NCI-H2227 treated with DMSO at 0.1 percent for 48 hours (cell line): ENCODE measurements at regions not wholly inside any gene's neighbourhood (a gene's known extent, or its start where the extent isn't known, plus 50 kb on each side); places are given as distances from the start of the nearest gene placed in this dataset.

ENCODE experiments used
- DNase-seq: peaks from one replicate; lab custom pipeline; 2025; lab: John Stamatoyannopoulos, UW

DNA sequence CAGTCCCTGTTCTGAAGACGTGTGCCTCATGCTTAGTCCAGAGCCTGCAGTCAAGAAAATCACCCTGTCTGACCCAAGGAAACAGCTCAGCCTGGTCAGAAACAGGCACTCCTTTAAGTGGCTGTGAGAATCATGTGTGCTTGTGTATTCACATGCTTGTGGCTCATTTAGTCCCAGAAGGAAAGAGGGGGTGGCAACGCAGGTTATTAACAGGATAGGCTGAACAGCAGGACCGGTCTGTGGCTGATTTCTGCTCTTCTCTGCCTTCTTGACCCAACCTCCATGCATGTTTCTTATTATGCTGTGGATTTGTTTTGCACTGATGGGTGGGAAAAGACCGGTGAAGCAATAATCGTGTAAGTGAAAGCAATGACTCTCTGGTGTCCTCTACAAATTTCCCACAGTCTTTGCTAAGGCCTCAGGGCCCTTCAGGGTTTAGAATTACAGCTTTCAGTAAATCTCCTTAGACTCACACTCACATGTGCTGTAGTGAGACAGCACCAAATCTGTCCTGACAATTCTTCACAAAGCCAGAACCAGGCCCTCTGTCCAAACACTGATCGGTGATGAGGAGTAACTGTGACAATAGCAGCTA lies 288.1 kb downstream of the ETS1 start:
- DNase-seq: no peak

DNA sequence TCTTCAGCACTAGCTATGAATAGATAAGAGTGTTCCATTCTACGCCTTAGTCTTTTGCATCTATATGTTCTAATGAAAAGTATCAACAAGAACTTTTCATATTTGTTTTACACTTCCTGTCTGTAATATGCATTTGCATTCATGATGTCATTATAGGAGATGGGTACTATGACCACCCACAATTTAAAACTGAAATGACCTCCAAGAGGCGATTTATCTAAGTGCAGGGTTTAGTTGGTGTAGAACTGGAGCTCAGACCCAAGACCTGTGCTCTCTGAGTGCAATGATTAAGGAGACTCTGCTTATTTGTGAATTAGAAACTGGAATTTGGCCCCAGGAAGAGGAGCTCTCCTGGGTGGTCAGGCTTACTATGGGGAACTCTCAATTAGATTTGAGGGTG lies 289.1 kb downstream of the ETS1 start:
- DNase-seq: no peak

- DNase-seq: no peak
These were observed 289.6 kb downstream of the ETS1 start for GRCh38 chr11:128297805-128298204.

- DNase-seq: no peak
These were observed 290.2 kb downstream of the ETS1 start for GRCh38 chr11:128297091-128297651.

GRCh38 chr11:128294671-128295050 lies 292.7 kb downstream of the ETS1 start:
- DNase-seq: no peak

- DNase-seq: no peak
These were observed 293.2 kb downstream of the ETS1 start for GRCh38 chr11:128294001-128294670.

- no peak for DNase-seq
These were observed 295.5 kb downstream of the ETS1 start for GRCh38 chr11:128291835-128292234.

- DNase-seq: no peak
These were observed 296.4 kb downstream of the ETS1 start for GRCh38 chr11:128291007-128291406.

- DNase-seq: no peak
These were observed 297.1 kb downstream of the ETS1 start for GRCh38 chr11:128290106-128290840.

- no peak for DNase-seq
These were observed 298.3 kb downstream of the ETS1 start for GRCh38 chr11:128289048-128289447.

DNA sequence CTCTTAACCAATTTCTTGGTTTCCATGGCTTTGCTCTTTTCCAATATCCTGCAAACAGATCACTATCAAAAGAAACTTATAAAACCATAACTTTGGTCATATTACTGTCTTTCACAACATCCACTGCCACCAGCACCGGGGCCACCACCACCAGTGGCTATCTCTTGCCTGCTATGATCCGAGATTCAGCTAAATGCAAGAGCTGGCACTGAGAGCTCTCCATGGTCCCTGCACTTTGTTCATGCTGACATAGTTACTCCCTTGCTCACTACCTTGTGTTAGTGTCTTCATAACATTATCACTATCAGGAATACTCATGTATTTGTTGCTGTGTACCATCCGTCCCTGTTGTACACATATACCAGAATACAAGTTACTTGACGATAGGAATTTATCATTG lies 299.0 kb downstream of the ETS1 start:
- DNase-seq: no peak

DNA sequence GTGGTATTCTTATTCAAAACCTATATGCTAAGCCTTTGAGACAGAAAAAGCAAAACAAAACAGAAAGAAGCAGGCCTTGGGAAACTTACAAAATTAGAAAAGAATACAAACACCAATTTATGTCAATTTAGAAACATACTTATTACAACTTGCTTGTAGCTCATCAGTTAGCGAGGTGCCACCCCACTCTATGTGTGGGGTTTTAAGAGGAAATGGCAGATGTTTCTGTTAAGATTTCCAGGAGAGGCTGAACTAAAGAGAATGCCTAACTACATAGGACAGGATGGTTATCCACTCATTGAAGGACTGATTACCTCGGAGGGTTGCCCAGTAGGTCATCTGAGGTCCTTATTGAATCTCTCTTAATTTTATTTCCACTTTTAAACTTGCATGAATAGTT lies 302.0 kb downstream of the ETS1 start:
- DNase-seq: no peak

GRCh38 chr11:128284634-128285033 lies 302.7 kb downstream of the ETS1 start:
- DNase-seq: no peak

GRCh38 chr11:128283451-128283850 lies 303.9 kb downstream of the ETS1 start:
- DNase-seq: no peak

DNA sequence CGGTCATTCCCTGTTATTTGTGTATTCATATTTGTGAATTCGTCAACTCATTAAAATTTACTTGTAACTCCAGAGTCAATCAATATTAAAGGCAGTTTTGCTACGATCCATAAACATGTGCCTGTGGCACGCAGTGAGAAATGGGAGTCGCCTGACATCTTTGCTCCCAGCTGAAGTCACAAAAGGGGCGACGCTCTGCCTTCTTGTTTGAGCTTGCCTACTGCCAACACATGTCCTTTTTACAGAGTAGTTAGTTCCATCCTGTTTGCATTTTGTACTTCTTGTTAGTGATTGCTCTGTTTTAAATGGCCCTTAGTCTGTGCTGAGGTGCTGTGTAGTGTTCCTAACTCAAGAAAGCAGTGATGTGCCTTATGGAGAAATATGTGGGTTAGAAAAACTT lies 305.3 kb downstream of the ETS1 start:
- no peak for DNase-seq

DNA sequence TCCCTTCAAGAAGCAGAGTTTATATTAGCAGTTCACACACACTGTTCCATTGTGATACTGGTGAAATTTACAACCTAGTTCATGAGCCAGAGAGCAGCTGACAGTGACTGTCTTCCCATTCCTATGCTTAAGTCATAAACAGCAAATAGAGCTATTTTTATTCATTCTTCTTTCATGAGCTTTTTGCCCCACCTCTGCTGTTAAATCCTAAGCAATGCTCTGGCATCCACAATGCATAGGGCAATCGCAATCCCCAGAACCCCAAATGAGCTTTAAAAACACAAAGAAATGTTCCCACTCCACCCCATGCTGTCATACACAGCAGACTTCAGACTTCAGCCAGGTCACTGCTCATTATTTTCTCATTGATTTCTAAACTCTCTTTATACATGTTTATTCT lies 307.5 kb downstream of the ETS1 start:
- no peak for DNase-seq

- DNase-seq: no peak
These were observed 313.6 kb downstream of the ETS1 start for GRCh38 chr11:128273736-128274135.

DNA sequence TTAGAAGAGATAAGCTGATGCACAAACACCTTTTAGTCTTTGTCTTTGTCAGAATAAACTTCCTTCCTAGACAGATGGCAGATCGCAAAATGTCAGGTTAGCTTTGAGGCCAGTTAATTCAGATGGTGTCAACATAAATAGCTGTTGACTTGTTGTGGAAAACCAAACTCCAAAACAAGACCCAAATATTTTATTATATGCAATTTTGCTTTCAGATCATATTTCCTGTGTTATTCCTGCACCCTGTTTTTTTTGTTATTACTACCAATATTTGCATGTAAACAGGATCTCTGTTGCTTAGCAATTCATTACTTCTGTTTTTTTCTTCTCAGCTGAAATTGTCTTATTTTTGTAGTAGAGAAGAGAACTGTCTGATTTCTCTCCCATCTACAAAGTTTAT lies 316.0 kb downstream of the ETS1 start:
- no peak for DNase-seq

DNA sequence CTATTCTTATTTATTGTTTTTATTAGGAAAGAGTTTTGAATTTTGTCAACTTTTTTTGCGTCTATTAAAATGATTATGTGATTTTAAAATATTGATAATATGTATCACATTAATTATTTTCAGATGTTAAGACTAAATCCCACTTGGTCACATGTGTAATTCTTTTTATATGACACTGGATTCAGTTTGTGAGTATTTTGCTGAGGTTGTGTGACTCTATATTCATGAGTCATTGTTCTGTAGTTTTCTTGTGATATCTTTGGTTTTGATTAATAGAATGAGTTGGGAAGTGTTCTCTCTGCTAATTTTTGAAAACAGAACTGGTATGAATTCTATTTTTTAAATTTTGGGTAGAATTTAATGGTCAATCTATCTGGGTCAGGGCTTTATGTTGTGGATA lies 317.9 kb downstream of the ETS1 start:
- DNase-seq: no peak

- no peak for DNase-seq
These were observed 320.5 kb downstream of the ETS1 start for GRCh38 chr11:128266893-128267292.

DNA sequence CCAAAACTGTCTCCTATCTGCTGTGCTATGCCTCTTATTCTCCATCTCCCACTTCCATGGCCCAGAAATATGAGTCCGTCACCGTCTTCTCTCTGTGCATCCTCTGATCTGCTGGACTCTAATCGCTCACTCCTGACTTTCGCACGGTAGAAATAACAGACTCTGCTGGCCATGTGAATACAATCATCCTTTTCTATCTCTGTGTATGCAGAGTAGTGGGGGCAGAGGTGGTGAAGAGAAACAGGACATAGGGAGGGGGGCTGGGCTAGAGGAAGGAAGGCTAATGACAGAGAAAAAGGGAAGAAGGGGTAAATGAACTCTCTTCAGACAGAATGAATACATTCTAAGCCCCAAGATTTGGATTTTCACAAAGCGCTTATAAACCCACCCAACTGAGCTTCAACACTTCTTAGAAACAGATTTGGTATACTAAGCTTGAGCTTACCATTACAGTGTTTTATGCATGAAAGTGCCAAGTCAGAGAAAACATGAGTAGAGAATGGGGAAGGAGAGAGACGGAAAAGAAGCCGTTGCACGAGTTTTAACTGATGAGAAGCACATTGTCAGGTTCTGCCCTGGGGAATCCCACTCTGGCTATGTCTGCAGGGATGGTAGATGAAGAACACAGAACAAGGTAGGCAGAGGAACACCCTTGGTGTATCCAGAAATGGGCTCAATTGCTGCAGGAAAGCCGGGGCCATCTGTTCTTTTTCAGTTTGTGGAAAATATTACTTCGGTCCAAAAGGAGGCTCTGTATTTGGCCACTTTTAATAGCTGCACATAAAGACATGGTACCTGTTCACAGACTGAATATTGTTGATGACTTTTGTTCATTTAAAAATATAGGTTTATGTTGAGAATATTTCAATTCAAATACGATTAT lies 324.7 kb downstream of the ETS1 start:
- DNase-seq: no peak

GRCh38 chr11:128261011-128261421 lies 326.3 kb downstream of the ETS1 start:
- no peak for DNase-seq
